MM.1S (cell line): ENCODE measurements at regions not wholly inside any gene's neighbourhood (a gene's known extent, or its start where the extent isn't known, plus 50 kb on each side); places are given as distances from the start of the nearest gene placed in this dataset.

Experiments used
- DNase-seq: peaks from one replicate; pipeline ENCODE4 v3.0.0-alpha.2; 2015
- H2AFZ ChIP-seq: fragments of 300-600 bp; sonication (generic); 2 replicates; pipeline ENCODE4 v1.6.0; 2016; ENCODE audit warnings: antibody characterized with exemption, low read length
- H3F3A ChIP-seq: fragments of 300-600 bp; sonication (generic); 2 replicates; pipeline ENCODE4 v1.6.1; 2016; ENCODE audit warnings: mild to moderate bottlenecking, antibody characterized with exemption, low read length, moderate library complexity, mixed read lengths; ENCODE audit not compliant: insufficient read depth
- H3K27ac ChIP-seq: fragments of 300-600 bp; sonication (generic); 2 replicates; pipeline ENCODE4 v1.5.1; 2016; ENCODE audit warnings: mild to moderate bottlenecking, low read length
- H3K27me3 ChIP-seq: fragments of 300-600 bp; sonication (generic); replicated peaks from 2 replicates; pipeline ENCODE4 v1.6.0; 2016; ENCODE audit warnings: low read length; ENCODE audit not compliant: insufficient read depth
- H3K36me3 ChIP-seq: fragments of 300-600 bp; sonication (generic); replicated peaks from 2 replicates; pipeline ENCODE4 v1.6.1; 2016; ENCODE audit warnings: mild to moderate bottlenecking, low read length, mixed read lengths; ENCODE audit not compliant: insufficient read depth
- H3K4me1 ChIP-seq: fragments of 300-600 bp; sonication (generic); 2 replicates; pipeline ENCODE4 v1.6.1; 2016; ENCODE audit warnings: low read length, mixed read lengths
- H3K4me2 ChIP-seq: fragments of 300-600 bp; sonication (generic); 2 replicates; pipeline ENCODE4 v1.6.0; 2016; ENCODE audit warnings: low read depth, low read length
- H3K4me3 ChIP-seq: fragments of 300-600 bp; sonication (generic); 2 replicates; pipeline ENCODE4 v1.5.1; 2016; ENCODE audit warnings: low read length, mixed read lengths
- H3K79me2 ChIP-seq: fragments of 300-600 bp; sonication (generic); 2 replicates; pipeline ENCODE4 v1.6.1; 2016; ENCODE audit warnings: mixed run types, low read length, mixed read lengths
- H3K9ac ChIP-seq: fragments of 300-600 bp; sonication (generic); 2 replicates; pipeline ENCODE4 v1.6.1; 2016; ENCODE audit warnings: low read length, mixed read lengths
- H3K9me2 ChIP-seq: fragments of 300-600 bp; sonication (generic); replicated peaks from 2 replicates; pipeline ENCODE4 v1.6.1; 2016; ENCODE audit warnings: mild to moderate bottlenecking, low read length, mixed read lengths; ENCODE audit not compliant: insufficient read depth
- H3K9me3 ChIP-seq: fragments of 300-600 bp; sonication (generic); replicated peaks from 2 replicates; pipeline ENCODE4 v1.6.1; 2016; ENCODE audit warnings: mild to moderate bottlenecking, low read length, mixed read lengths; ENCODE audit not compliant: insufficient read depth
- H4K20me1 ChIP-seq: fragments of 300-600 bp; sonication (generic); 2 replicates; pipeline ENCODE4 v1.6.1; 2016; ENCODE audit warnings: mild to moderate bottlenecking, low read length, moderate library complexity, mixed read lengths; ENCODE audit not compliant: insufficient read depth
- CTCF ChIP-seq: fragments of 300-600 bp; sonication (generic); IDR thresholded peaks from 2 replicates; pipeline ENCODE4 v1.5.1; 2016; ENCODE audit warnings: antibody characterized with exemption, low read length, mixed read lengths
- EZH2 ChIP-seq: fragments of 300-600 bp; sonication (generic); optimal IDR thresholded peaks from 2 replicates; pipeline ENCODE3; 2017; ENCODE audit warnings: low read depth, mild to moderate bottlenecking, antibody characterized with exemption, low read length, mixed read lengths
- EZH2phosphoT487 ChIP-seq: fragments of 300-600 bp; sonication (generic); IDR thresholded peaks from 2 replicates; pipeline ENCODE4 v1.6.1; 2018; ENCODE audit warnings: antibody characterized with exemption, low read length

- no peak overlapping the region for H3K9ac ChIP-seq
- H3K9me2 ChIP-seq, result no peaks in the 10 kb centered on the region
- no peaks in the 10 kb centered on the region for H3F3A ChIP-seq
- no peak overlapping the region for H2AFZ ChIP-seq
- H4K20me1 ChIP-seq, result no peaks in the 10 kb centered on the region
- no peaks in the 10 kb centered on the region for H3K79me2 ChIP-seq
- H3K36me3 ChIP-seq, result no peaks in the 10 kb centered on the region
- TF ChIP-seq EZH2 (no peak), CTCF (no peak), EZH2phosphoT487 (no peak)
- no peak overlapping the region for H3K4me3 ChIP-seq
- peaks cover 7% of the 10 kb centered on the region for H3K4me1 ChIP-seq
- no peak overlapping the region for H3K4me2 ChIP-seq
- H3K9me3 ChIP-seq, result no peaks in the 10 kb centered on the region
- no peak overlapping the region for H3K27ac ChIP-seq
- no peaks in the 10 kb centered on the region for H3K27me3 ChIP-seq
- no peak for DNase-seq
These were observed 223.3 kb downstream of the UACA start for GRCh38 chr15:70539912-70540530.

GRCh38 chr15:70539409-70539808 is 223.9 kb downstream of the UACA start:
- Histone ChIP-seq H3F3A (no peaks in the 10 kb centered on the region), H3K9me3 (no peaks in the 10 kb centered on the region), H3K79me2 (no peaks in the 10 kb centered on the region), H4K20me1 (no peaks in the 10 kb centered on the region), H3K27me3 (no peaks in the 10 kb centered on the region), H3K9me2 (no peaks in the 10 kb centered on the region), H3K27ac (no peak overlapping the region), H3K36me3 (no peaks in the 10 kb centered on the region), H2AFZ (no peak overlapping the region), H3K4me2 (no peak overlapping the region), H3K9ac (no peak overlapping the region), H3K4me1 (peaks cover 7% of the 10 kb centered on the region), H3K4me3 (no peak overlapping the region)
- no peak for DNase-seq
- TF ChIP-seq CTCF (no peak), EZH2 (no peak), EZH2phosphoT487 (no peak)

GRCh38 chr15:70538278-70538677 is 225.1 kb downstream of the UACA start:
- DNase-seq, result no peak

More at GRCh38 chr15:70538278-70538677, 225.1 kb downstream of the UACA start:
- peaks cover 7% of the 10 kb centered on the region for H3K4me1 ChIP-seq
- no peaks in the 10 kb centered on the region for H3F3A ChIP-seq
- no peaks in the 10 kb centered on the region for H3K9me3 ChIP-seq
- no peaks in the 10 kb centered on the region for H3K27me3 ChIP-seq
- H3K36me3 ChIP-seq, result no peaks in the 10 kb centered on the region
- TF ChIP-seq CTCF, result no peak
- no peak for TF ChIP-seq EZH2
- no peak for TF ChIP-seq EZH2phosphoT487
- no peaks in the 10 kb centered on the region for H4K20me1 ChIP-seq
- H3K79me2 ChIP-seq, result no peaks in the 10 kb centered on the region
- no peaks in the 10 kb centered on the region for H3K9me2 ChIP-seq
- H3K4me2 ChIP-seq, result no peak overlapping the region
- no peak overlapping the region for H2AFZ ChIP-seq
- no peak overlapping the region for H3K4me3 ChIP-seq
- H3K27ac ChIP-seq, result no peak overlapping the region
- no peak overlapping the region for H3K9ac ChIP-seq
